Ramos (cell line): ENCODE measurements at regions not wholly inside any gene's neighbourhood (a gene's known extent, or its start where the extent isn't known, plus 50 kb on each side); places are given as distances from the start of the nearest gene placed in this dataset.

ENCODE experiments used
- in situ Hi-C: fragments of 300-500 bp; cut with MboI; formaldehyde crosslinking; loops from one replicate; pipeline ENCODE4 v1.14.3; 2022; ENCODE audit warnings: low sequenced_read_pairs; ENCODE audit not compliant: unreplicated experiment

- in situ Hi-C loops: no loop called here
Observed at GRCh38 chr11:13062115-13062514, 53.0 kb downstream of the RASSF10 start.

DNA sequence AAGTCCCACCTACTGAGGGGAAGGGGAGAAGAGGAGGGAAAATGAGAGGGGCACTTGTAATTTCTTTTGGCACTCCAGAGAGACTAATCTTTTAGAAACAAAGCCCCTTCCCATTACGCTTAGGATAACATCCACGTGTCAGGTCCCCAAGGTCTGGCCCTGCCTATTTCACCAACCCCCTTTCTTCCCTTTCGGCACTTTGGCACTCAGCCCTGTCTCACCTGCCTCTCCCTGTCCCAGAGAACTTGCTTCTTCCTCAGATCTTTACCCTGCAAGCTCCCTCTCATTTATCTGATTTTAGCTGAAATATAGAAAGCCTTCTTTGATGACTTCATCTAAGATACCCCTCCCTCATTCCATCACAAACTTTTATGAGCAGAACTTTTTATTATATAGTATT is 55.5 kb downstream of the RASSF10 start:
- in situ Hi-C loops: no loop called here

DNA sequence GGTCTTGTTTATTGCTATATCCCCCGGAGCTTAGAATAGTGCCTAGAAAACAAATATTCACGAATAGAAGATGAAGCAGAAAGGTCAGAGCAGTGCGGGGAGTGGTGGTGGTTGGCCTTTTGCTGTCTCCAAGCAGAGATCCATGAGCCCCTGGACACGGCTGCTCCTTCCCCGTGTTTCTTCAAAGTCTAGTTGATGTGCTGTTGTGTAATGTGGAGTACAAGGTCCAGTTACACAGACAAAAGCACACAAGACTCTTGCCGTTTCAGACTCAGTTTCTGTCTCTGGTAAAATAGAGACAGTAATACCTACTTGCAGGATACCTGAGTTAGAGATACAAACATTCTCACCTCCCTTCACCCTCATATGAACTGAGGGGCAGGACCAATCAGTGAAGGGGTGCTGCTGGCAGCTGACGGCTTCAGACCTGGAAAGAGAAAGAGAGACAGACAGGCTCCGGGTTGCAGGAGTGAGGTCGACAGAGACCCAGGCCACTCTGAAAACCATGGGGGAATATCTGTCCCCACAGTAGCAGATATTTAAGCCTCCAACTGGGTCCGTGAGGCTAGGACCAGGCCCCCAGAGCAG is 56.2 kb downstream of the RASSF10 start:
- in situ Hi-C loops: no loop called here

DNA sequence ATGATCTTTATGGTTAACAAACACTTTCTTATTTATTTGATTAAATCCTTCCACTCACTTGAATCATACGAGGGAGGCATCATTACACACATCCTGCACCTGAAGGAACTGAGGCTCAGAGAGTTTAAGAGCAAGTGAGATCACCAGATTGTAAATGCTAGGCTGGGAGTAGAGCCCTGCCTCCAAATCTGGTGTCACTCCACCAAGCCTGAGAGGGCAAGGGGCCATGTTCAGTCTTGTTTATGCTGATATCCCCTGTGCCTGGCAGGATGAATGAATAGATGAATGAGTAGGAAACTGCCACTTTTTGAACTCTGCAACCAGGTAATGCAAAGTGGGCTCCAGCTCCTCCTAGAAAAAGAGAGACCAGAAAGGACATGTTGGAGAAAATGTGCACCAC is 59.1 kb downstream of the RASSF10 start:
- in situ Hi-C loops: no loop called here

- in situ Hi-C loops: no loop called here
Observed at GRCh38 chr11:13073119-13073981, 64.2 kb downstream of the RASSF10 start.

DNA sequence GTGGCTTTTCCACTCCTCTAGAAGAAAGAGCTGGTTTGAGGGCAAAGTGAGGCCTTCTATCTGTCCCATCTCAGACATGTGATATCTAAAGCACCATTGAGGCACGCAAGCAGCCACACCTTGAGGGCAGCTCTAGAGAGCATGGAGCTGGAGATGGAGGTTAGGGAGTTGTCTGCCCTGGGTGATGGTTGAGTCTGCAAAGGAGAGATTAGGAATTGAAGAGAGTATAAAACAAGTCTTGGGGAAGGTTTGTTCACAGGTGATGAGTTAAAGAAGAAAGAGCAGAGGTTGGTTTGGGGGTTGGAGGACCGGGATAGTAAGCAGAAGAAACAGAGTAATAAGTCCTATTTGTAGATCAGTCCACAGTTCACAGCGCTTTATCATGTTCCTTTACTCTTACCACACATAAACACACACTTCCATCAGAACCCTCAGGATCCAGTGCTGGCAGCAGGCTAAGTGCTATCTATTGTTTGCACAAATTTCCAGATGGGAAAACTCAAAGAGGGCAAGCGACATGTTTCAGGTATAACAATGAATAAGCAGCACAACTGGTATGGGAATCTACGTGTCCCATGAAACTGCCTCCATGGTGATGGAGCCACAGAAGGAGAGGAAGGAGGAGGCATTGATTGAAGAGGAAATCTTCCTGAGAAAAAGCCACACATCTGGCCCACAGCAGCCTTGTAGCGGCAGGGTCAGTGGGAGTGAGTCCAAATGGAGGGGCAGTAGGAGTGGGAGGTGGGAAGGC is 65.8 kb downstream of the RASSF10 start:
- in situ Hi-C loops: no loop called here

DNA sequence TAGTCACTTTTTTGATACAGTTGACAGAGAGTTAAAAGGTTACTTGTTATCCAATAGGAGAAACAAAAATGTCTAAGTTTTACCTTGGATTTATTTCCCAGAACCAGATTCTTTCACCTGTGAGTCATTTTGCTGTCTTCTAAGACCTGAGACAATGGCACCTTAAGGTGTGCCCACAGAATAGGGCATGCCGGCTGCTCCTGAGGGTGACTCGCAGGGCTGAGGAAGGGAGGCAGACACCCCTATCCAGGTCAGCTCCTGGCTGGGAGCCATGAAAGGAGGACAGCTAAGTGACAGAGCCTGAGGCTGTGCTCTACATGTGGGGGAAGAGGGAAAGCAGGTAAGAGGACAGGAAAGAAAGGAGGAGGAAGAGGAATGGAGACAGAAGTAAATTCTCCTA is 67.8 kb downstream of the RASSF10 start:
- in situ Hi-C loops: no loop called here

GRCh38 chr11:13080861-13081260 is 71.7 kb downstream of the RASSF10 start:
- in situ Hi-C loops: no loop called here

DNA sequence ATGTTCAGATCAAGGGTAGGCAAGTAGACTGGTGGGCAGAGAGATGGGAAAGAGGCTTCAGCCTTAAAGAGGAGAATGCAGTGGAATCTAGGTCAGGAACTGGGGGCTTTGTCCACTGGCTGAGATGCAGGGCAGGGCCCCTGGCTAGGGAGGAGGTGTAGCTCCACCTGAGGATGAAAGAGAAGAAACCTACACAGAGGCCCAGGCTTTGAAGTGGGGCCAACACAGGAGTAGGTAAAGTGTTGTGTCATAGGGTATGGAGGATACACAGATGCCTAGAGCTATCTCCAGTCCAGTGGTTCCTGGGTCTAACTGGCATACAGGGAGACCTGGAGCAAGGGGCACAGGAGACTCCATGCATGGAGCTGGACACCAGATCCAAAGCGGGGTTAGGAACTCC is 73.5 kb downstream of the RASSF10 start:
- in situ Hi-C loops: no loop called here

DNA sequence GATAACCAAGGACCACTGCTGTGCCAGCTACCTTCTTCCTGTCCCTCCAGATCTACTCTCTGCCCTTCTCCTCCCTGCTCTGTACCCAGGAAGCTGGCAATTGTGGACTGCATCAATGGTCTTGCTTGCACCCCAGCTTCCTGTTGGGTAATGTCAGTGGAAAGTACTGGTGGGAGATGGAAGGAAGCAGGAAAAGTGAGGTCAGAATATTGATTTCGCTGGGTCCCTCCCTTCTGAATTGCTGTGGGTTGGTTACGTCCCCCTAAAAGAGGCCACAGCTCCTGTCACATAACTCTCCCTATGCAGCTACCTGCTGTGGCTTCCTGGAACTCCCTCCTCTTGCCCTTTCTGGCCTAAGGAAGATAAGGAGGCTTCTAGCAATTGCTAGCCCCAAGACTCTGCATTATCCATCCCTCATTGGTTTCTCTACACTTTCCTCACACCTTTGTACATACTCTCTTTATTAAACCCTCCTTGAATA is 81.2 kb downstream of the RASSF10 start:
- in situ Hi-C loops: no loop called here

DNA sequence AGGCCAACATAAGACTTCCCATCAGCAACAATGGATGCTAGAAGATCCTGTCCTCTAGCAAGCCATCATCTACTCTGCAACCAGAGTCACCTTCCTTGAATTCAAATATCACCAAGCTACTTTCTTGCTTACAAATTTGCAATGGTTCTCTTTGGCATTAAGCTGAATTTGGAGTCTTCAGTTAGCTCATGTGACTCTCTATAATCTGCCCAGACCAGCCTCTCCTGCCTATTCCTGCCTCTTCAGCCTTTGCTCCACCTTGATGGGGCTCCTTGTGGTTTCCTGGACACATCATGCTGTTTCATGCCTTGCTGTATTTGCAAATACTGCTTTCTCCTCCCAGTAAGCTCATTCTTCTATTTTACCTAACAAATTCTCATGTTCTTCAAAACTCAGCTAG is 82.3 kb downstream of the RASSF10 start:
- in situ Hi-C loops: no loop called here

GRCh38 chr11:13091804-13092203 is 82.7 kb downstream of the RASSF10 start:
- in situ Hi-C loops: no loop called here

DNA sequence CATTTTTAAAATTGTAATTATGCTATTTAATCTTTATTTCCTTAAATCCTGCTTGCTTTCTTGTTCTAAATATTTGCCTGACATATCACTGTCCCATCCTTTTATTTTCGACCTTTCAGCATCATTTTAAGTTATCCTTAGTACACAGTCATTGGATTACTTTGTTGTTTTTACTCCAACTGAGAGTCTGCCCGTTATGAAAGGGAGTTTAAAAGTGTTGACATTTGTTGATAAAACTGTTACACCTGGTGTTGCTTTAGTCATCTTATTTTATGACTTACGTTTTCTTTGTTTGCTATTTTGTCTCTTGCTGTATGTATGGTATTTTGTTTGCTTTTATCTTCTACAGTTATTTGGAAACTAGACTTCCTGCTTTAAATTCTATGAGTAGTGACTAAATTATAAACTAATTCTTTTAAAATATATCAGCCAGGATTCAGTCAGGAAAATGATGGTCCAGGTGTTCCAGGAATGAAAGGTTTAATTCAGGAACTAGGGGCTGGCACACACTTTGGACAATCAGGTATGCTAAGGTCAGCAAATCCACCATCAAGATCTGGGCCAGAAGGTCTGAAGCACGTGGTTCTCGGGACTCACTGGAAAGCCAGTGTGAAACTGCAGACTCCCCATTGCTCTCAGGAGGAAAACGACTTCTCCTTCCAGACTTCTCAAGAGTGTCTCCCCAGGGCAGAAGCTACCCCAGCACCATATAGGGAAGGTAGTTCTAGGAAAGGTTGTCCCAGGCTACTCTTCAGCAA is 86.0 kb downstream of the RASSF10 start:
- in situ Hi-C loops: no loop called here

DNA sequence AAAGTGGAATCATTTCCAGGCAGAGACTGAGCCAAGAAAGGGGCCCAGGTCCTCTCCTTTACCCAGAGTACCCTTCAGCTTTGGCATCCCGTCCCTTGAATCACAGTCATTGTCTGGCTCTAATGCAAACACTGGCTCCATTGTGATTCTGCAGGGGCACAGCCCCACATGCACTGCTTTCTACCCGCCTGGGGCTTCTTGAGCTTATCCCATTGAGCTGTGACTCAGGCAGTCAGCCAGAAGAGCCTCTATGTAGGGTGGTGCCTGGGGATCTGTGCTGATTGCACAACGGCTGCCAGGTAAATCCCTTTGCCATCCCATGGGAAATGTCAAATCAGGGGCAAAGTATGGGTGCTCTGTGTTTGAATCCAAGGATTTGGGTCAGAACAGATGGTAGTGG is 88.9 kb downstream of the RASSF10 start:
- in situ Hi-C loops: no loop called here

DNA sequence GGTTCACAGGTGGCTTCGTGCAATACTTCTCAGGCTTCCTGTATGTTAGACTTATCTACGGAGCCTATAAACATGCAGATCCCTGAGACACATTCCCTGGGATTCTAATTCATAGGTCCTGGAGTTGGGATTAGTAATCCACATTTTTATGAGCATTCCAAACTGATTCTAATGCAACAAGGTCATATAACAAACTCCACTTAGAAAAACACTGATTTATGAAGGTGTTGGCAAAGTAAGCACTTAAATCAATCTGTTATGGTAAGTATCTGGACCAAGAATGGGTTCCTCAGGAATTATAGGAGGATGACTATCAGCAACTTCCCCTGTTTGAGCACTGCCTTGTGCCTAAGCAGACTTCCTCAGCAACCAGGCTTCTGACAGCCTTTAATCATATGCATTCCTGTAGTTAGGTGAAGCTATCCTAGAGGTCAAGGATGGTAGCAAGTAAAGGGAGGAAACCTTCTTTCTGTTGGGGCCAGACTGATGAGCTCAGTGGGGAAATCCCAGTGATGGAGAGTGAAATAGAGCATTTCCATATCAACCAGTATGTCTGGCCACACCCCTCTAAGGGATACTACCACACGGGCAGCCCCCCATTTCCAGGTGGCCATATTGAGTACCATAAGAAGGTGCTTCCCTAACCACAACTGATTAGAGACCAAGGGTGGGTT is 89.6 kb downstream of the RASSF10 start:
- in situ Hi-C loops: no loop called here

GRCh38 chr11:13101644-13102512 is 92.8 kb downstream of the RASSF10 start:
- in situ Hi-C loops: no loop called here

GRCh38 chr11:13102513-13102840 is 93.4 kb downstream of the RASSF10 start:
- in situ Hi-C loops: no loop called here

GRCh38 chr11:13102865-13103539 is 93.9 kb downstream of the RASSF10 start:
- in situ Hi-C loops: no loop called here
